ENCODE measurements at regions not wholly inside any gene's neighbourhood (a gene's known extent, or its start where the extent isn't known, plus 50 kb on each side); places are given as distances from the start of the nearest gene placed in this dataset.

DNA sequence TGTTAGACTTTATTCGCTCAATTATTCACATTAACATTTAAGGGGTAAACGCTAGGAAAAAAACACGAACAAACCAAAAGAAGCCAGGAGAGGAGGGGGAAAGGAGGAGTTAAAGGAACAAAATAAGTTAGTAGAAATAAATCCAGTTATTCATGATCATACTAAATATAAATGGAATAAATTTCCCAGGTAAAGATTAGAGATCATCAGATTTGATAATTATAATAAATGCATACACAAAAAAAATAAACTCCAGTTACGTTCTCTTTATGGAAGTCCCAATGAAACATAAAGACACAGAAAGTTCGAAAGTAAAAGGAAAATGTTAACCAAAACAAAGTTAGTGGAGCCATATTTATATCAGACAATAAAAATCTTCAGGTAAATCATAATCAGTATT is 568.7 kb upstream of the NOX3 start:
- TF ChIP-seq, protein P1, sequence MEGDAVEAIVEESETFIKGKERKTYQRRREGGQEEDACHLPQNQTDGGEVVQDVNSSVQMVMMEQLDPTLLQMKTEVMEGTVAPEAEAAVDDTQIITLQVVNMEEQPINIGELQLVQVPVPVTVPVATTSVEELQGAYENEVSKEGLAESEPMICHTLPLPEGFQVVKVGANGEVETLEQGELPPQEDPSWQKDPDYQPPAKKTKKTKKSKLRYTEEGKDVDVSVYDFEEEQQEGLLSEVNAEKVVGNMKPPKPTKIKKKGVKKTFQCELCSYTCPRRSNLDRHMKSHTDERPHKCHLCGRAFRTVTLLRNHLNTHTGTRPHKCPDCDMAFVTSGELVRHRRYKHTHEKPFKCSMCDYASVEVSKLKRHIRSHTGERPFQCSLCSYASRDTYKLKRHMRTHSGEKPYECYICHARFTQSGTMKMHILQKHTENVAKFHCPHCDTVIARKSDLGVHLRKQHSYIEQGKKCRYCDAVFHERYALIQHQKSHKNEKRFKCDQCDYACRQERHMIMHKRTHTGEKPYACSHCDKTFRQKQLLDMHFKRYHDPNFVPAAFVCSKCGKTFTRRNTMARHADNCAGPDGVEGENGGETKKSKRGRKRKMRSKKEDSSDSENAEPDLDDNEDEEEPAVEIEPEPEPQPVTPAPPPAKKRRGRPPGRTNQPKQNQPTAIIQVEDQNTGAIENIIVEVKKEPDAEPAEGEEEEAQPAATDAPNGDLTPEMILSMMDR (IDR thresholded peaks at IDR 0.05; ENCODE audit: low read depth, low read length) = no peak
- no peak for TF ChIP-seq POLR2A (IDR thresholded peaks at IDR 0.05; ENCODE audit: extremely low read depth, insufficient read length)
- TF ChIP-seq, protein P2, sequence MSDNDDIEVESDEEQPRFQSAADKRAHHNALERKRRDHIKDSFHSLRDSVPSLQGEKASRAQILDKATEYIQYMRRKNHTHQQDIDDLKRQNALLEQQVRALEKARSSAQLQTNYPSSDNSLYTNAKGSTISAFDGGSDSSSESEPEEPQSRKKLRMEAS (IDR thresholded peaks at IDR 0.05; ENCODE audit: low read depth, low read length) = no peak
